ENCODE measurements at regions not wholly inside any gene's neighbourhood (a gene's known extent, or its start where the extent isn't known, plus 50 kb on each side); places are given as distances from the start of the nearest gene placed in this dataset.

DNA sequence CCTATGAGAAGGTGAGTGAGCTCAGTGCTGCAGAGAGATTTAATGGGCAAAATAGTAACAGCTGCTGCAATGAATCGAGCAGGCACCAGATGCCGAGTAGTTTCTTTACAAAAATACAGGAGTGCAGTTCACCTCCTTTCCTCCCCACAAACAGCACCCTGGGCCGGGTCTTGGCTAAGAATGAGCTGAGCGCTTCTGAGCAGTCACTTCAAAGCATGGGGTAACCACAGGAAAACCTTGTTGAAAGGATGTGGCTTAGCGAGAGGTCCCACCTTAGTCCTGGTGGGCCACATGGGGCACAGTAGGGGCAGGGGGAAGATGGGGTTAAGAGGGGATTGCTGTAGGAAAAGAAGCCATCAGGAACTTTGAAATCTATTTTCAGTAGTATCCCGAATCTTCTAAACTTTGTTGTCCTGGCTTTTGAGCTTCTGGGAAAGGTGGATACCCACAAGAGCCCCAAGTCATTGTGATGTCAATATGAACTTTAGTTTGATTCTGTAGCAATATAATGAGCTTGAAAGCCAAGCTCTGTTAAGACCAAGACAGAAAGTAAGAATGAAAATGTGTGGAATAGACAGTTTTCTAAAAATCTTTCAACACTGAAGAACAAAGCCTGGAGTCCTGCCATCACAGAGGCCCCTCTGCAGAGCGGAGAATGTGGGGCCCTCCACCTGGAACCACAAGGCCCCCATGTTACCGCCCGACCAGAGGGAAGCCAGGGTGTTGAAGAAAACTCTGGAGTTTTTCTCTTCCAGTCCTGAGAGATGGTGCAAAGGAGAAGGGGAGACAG, 101.0 kb upstream of the ZNF236 start:
- H3K27me3 ChIP-seq = peaks cover 0 to 2% of the 10 kb centered on the region in 2 donors
- intact Hi-C loops (cut with DNase I; ENCODE audit: low total_unique reads) = no loop called here
- no peak overlapping the region for H3K4me3 ChIP-seq
- no peaks in the 10 kb centered on the region for H3K9me3 ChIP-seq
- H3K4me1 ChIP-seq = no peaks in the 10 kb centered on the region
- no peaks in the 10 kb centered on the region for H3K36me3 ChIP-seq
- TF ChIP-seq, protein P1, sequence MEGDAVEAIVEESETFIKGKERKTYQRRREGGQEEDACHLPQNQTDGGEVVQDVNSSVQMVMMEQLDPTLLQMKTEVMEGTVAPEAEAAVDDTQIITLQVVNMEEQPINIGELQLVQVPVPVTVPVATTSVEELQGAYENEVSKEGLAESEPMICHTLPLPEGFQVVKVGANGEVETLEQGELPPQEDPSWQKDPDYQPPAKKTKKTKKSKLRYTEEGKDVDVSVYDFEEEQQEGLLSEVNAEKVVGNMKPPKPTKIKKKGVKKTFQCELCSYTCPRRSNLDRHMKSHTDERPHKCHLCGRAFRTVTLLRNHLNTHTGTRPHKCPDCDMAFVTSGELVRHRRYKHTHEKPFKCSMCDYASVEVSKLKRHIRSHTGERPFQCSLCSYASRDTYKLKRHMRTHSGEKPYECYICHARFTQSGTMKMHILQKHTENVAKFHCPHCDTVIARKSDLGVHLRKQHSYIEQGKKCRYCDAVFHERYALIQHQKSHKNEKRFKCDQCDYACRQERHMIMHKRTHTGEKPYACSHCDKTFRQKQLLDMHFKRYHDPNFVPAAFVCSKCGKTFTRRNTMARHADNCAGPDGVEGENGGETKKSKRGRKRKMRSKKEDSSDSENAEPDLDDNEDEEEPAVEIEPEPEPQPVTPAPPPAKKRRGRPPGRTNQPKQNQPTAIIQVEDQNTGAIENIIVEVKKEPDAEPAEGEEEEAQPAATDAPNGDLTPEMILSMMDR (IDR thresholded peaks at IDR 0.05) = no peak
- H3K27ac ChIP-seq = no peak overlapping the region
- DNase-seq = peak in 1 of 2 donors; percentile 38

DNA sequence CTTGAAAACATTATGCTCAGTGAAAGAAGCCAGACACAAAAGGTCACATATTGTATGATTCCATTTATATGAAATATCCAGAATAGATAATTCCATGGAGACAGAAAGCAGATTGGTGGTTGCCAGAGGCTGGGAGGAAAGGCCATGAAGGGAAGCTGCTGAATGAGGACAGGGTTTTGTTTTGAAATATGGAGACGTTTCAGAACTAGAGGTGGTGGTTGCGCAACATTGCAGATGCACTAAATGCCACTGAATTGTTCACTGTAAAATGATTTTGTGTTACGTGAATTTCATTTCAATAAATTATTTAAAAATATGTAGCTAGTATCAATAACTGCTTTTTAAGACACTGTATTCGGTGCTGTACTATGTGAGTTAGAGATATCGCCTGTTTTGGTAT, 101.7 kb upstream of the ZNF236 start:
- intact Hi-C loops (cut with DNase I; ENCODE audit: low total_unique reads) = no loop called here
- H3K36me3 ChIP-seq = no peaks in the 10 kb centered on the region

DNA sequence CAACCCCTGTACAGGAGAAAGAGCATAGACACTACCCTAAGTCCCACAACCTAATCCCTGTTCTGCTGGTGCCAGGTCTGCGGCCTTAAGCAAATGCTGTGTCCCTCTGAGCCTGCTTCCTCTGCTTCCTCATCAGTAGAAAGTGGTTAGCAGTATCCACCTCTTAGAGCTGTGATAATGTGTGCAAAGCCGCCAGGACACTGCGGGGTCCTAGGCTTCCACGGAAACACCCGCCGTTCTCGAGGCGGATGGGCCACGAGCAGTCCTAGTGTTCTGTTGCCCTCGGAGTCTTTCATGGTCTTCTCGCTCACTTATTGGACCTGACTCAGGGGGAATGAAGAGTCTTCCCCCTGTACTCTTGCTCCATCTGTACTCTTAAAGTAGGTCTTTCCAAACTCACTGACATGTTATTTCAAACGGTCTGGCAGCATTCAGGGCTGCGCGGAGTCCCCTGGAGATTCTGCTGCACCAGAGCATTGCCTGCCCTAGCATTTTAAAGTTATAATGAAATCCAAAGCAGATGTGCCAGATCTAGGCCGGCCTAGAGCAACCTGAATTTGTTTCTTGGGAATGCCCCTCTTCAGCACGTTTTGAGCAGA, 107.2 kb upstream of the ZNF236 start:
- H3K9me3 ChIP-seq = no peaks in the 10 kb centered on the region
- no peaks in the 10 kb centered on the region for H3K27me3 ChIP-seq
- TF ChIP-seq, protein P1 (IDR thresholded peaks at IDR 0.05) = no peak
- H3K27ac ChIP-seq = no peak overlapping the region
- DNase-seq = peak in 1 of 2 donors; percentile 35
- H3K4me3 ChIP-seq = no peak overlapping the region
- no peaks in the 10 kb centered on the region for H3K36me3 ChIP-seq
- intact Hi-C loops (cut with DNase I; ENCODE audit: low total_unique reads) = no loop called here
- no peaks in the 10 kb centered on the region for H3K4me1 ChIP-seq

More for the DNA sequence above, 101.7 kb upstream of the ZNF236 start:
- TF ChIP-seq, protein P1 (IDR thresholded peaks at IDR 0.05) = no peak
- no peaks in the 10 kb centered on the region for H3K9me3 ChIP-seq
- H3K27ac ChIP-seq = no peak overlapping the region
- peaks cover 0 to 2% of the 10 kb centered on the region in 2 donors for H3K27me3 ChIP-seq
- DNase-seq = no peak
- H3K4me3 ChIP-seq = no peak overlapping the region
- no peaks in the 10 kb centered on the region for H3K4me1 ChIP-seq

DNA sequence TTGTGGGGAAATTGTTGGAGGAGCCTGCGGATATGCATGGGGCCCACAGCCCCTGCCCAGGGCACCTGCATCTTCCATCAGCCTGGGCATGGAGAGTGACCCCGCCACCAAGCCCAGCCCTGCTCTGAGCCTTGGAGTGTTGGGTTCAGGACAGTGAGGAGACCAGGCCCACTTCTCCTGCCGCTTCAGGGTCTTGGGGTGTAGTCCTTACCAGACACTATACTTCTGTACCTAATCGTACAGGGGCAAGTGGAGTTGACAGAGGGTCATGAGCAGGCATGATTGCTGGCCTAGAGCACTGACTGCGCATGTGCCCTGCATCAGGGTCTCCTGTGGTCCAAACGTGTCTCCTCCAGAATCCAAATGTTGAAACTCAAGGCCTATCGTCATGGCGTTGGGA, 108.9 kb upstream of the ZNF236 start:
- TF ChIP-seq, protein P1 (IDR thresholded peaks at IDR 0.05) = no peak
- Histone ChIP-seq H3K36me3 (no peaks in the 10 kb centered on the region), H3K27me3 (peaks cover 0 to 2% of the 10 kb centered on the region in 2 donors), H3K9me3 (no peaks in the 10 kb centered on the region), H3K4me3 (no peak overlapping the region), H3K4me1 (no peaks in the 10 kb centered on the region), H3K27ac (no peak overlapping the region)
- DNase-seq = peak in 1 of 2 donors; percentile 43
- intact Hi-C loops (cut with DNase I; ENCODE audit: low total_unique reads) = no loop called here

DNA sequence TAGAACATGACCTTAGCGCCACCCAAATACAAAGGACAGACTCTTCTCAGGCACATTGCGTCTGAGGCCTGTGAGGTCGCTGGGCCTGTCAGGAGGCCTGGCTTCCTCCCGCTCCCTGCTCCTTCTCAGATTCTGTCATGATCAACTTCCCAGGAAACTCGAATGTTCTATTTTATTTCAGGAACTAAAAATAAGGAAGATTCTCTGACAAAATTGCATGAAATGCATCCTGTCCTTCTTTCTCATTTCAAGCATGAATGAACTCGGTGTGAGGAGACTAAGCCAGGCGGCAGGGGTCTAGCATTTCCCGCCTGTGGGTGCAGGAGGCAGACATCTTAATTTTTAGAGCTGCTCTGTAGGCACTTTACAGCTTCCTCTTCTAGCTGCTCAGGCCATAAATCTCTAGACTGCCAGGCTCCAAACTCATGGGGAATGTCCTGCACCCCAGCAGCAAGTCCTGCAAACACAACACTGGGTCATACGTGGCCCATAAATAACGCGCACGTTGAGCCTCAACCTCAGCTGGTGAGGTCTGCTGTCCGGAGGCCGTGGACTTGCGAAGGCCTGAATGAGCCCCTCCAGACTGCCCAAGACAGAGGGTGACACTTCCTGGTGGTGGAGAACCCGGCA, 109.7 kb upstream of the ZNF236 start:
- Histone ChIP-seq H3K4me1 (no peaks in the 10 kb centered on the region), H3K9me3 (no peaks in the 10 kb centered on the region), H3K27me3 (peaks cover 0 to 3% of the 10 kb centered on the region in 2 donors), H3K36me3 (no peaks in the 10 kb centered on the region), H3K27ac (no peak overlapping the region), H3K4me3 (no peak overlapping the region)
- DNase-seq = peak in 1 of 2 donors; percentile 43
- intact Hi-C loops (cut with DNase I; ENCODE audit: low total_unique reads) = no loop called here
- TF ChIP-seq, protein P1 (IDR thresholded peaks at IDR 0.05) = no peak

Data from tibial artery (tissue), 4 donors.